Neuronal stem cell (in vitro differentiated cells): ENCODE measurements at regions not wholly inside any gene's neighbourhood (a gene's known extent, or its start where the extent isn't known, plus 50 kb on each side); places are given as distances from the start of the nearest gene placed in this dataset.
A peak's percentile ranks its signal among the peaks of the same experiment; 100 is the strongest.

Experiments used
- DNase-seq: peaks from one replicate; pipeline ENCODE4 v3.0.0-alpha.2; 2013; ENCODE audit warnings: low spot score
- H2AFZ ChIP-seq: one replicate; pipeline ENCODE4 v1.6.1; 2013; ENCODE audit warnings: mild to moderate bottlenecking, low read length, inconsistent platforms
- H2AK5ac ChIP-seq: 2 replicates; pipeline ENCODE4 v1.6.1; 2013; ENCODE audit warnings: low read depth, mild to moderate bottlenecking, inconsistent platforms, low read length, moderate library complexity, mixed read lengths
- H2BK120ac ChIP-seq: 2 replicates; pipeline ENCODE4 v1.6.1; 2013; ENCODE audit warnings: low read depth, mild to moderate bottlenecking, inconsistent platforms, low read length, moderate library complexity, mixed read lengths
- H2BK12ac ChIP-seq: one replicate; pipeline ENCODE4 v1.6.1; 2013; ENCODE audit warnings: low read length, inconsistent platforms
- H2BK15ac ChIP-seq: 2 replicates; pipeline ENCODE4 v1.6.1; 2013; ENCODE audit warnings: mild to moderate bottlenecking, low read length, inconsistent platforms, mixed read lengths
- H2BK5ac ChIP-seq: one replicate; pipeline ENCODE4 v1.6.1; 2013; ENCODE audit warnings: inconsistent platforms, mild to moderate bottlenecking, low read length, moderate library complexity
- H3K14ac ChIP-seq: one replicate; pipeline ENCODE4 v1.6.1; 2013; ENCODE audit warnings: low read length, inconsistent platforms
- H3K18ac ChIP-seq: 2 replicates; pipeline ENCODE4 v1.6.1; 2013; ENCODE audit warnings: low read length, inconsistent platforms
- H3K23ac ChIP-seq: 2 replicates; pipeline ENCODE4 v1.6.1; 2013; ENCODE audit warnings: low read depth, mild to moderate bottlenecking, mixed read lengths, low read length, inconsistent platforms; ENCODE audit not compliant: poor library complexity
- H3K27ac ChIP-seq: replicated peaks from 3 replicates; pipeline ENCODE4 v1.5.1; 2013; ENCODE audit warnings: low read length, inconsistent platforms
- H3K27me3 ChIP-seq, 3 experiments: 2 replicates each; pipeline ENCODE4 v1.6.1; 2013; ENCODE audit warnings: low read length in 3 of 3, mild to moderate bottlenecking in 2 of 3, inconsistent platforms in 1 of 3, low read depth in 1 of 3, mixed read lengths in 1 of 3, moderate library complexity in 1 of 3; ENCODE audit not compliant: control insufficient read depth in 3 of 3, insufficient read depth in 3 of 3
- H3K36me3 ChIP-seq, 2 donors: replicated peaks in 1 of 2; 2 replicates each; pipeline ENCODE4 v1.6.1; 2013; ENCODE audit warnings: low read length in 2 of 2; ENCODE audit not compliant: control insufficient read depth in 2 of 2, insufficient read depth in 2 of 2
- H3K4ac ChIP-seq: 2 replicates; pipeline ENCODE4 v1.6.1; 2013; ENCODE audit warnings: inconsistent platforms, mild to moderate bottlenecking, low read length, moderate library complexity
- H3K4me1 ChIP-seq, 2 donors: 1 replicate in 1 of 2; 2 replicates in 1 of 2; pipeline ENCODE4 v1.6.1; 2013; ENCODE audit warnings: low read length in 2 of 2, low read depth in 1 of 2; ENCODE audit not compliant: control insufficient read depth in 2 of 2, insufficient read depth in 1 of 2
- H3K4me2 ChIP-seq: one replicate; pipeline ENCODE4 v1.6.1; 2013; ENCODE audit warnings: mild to moderate bottlenecking, low read length, inconsistent platforms; ENCODE audit not compliant: insufficient read depth, poor library complexity, severe bottlenecking
- H3K4me3 ChIP-seq, 2 donors: 2 replicates each; pipeline ENCODE4 v1.5.1; 2013; ENCODE audit warnings: low read length in 2 of 2, mild to moderate bottlenecking in 2 of 2, inconsistent platforms in 1 of 2, moderate library complexity in 1 of 2
- H3K79me1 ChIP-seq: one replicate; pipeline ENCODE4 v1.6.1; 2013; ENCODE audit warnings: low read depth, mild to moderate bottlenecking, inconsistent platforms, low read length, moderate library complexity
- H3K9ac ChIP-seq: one replicate; pipeline ENCODE4 v1.6.1; 2013; ENCODE audit warnings: mild to moderate bottlenecking, low read depth, low read length, inconsistent platforms; ENCODE audit not compliant: poor library complexity
- H3K9me3 ChIP-seq, 2 donors: replicated peaks in 1 of 2; 2 replicates each; pipeline versions ENCODE3 to v1.6.1; 2013; ENCODE audit warnings: low read length in 2 of 2, mild to moderate bottlenecking in 2 of 2, inconsistent platforms in 1 of 2, low read depth in 1 of 2, mixed read lengths in 1 of 2, moderate library complexity in 1 of 2; ENCODE audit not compliant: control insufficient read depth in 2 of 2, insufficient read depth in 1 of 2
- H4K8ac ChIP-seq: one replicate; pipeline ENCODE4 v1.6.1; 2013; ENCODE audit warnings: low read depth, mild to moderate bottlenecking, inconsistent platforms, low read length, moderate library complexity
- H4K91ac ChIP-seq: one replicate; pipeline ENCODE4 v1.6.1; 2013; ENCODE audit warnings: low read length, low read depth, mild to moderate bottlenecking, inconsistent platforms; ENCODE audit not compliant: poor library complexity
- WGBS, 2 donors: extraction: QIAGEN DNeasy Blood & Tissue Kit; methylation state at CpG; one replicate each; pipeline ENCODE4 v1.1.7; 2013; ENCODE audit warnings: missing lambda C conversion rate in 2 of 2, mixed read lengths in 1 of 2; ENCODE audit not compliant: insufficient read length in 2 of 2, insufficient replicate concordance in 1 of 2; ENCODE audit errors: extremely low coverage in 2 of 2; 5-methylcytosine and 5-hydroxymethylcytosine counted together

- Histone ChIP-seq H3K4me3 (no peak overlapping the region), H3K79me1 (no peaks in the 10 kb centered on the region), H2BK5ac (no peak overlapping the region), H3K9me3 (no peaks in the 10 kb centered on the region), H3K4me1 (peaks cover 0 to 3% of the 10 kb centered on the region in 2 donors), H2BK15ac (no peak overlapping the region), H2BK120ac (no peak overlapping the region), H2BK12ac (no peak overlapping the region), H3K4ac (no peak overlapping the region), H3K4me2 (no peak overlapping the region), H4K91ac (no peak overlapping the region), H3K9ac (no peak overlapping the region), H3K36me3 (no peaks in the 10 kb centered on the region), H3K27me3 (no peaks in the 10 kb centered on the region), H3K23ac (no peak overlapping the region), H2AK5ac (no peak overlapping the region), H4K8ac (no peak overlapping the region), H2AFZ (no peak overlapping the region), H3K14ac (no peak overlapping the region), H3K18ac (no peak overlapping the region), H3K27ac (no peak overlapping the region)
- WGBS, 2 donors, result no CpG with 5 or more reads among the region's 3 CpGs
- no peak for DNase-seq
Measured at GRCh38 chr5:165244407-165244806, 1739.0 kb downstream of the MAT2B start.

- Histone ChIP-seq H3K14ac (no peak overlapping the region), H3K27ac (no peak overlapping the region), H3K4ac (no peak overlapping the region), H4K91ac (no peak overlapping the region), H2AK5ac (no peak overlapping the region), H3K79me1 (no peaks in the 10 kb centered on the region), H2BK12ac (no peak overlapping the region), H2AFZ (peak overlapping the region; percentile 68), H3K4me2 (no peak overlapping the region), H3K9ac (no peak overlapping the region), H2BK5ac (no peak overlapping the region), H3K23ac (no peak overlapping the region), H3K18ac (no peak overlapping the region), H4K8ac (no peak overlapping the region), H3K4me3 (no peak overlapping the region), H3K4me1 (peaks cover 0 to 6% of the 10 kb centered on the region in 2 donors), H3K36me3 (no peaks in the 10 kb centered on the region), H2BK15ac (no peak overlapping the region), H3K9me3 (no peaks in the 10 kb centered on the region), H2BK120ac (no peak overlapping the region), H3K27me3 (no peaks in the 10 kb centered on the region)
- no peak for DNase-seq
- no CpG with 5 or more reads among the region's 6 CpGs for WGBS, 2 donors
Measured at GRCh38 chr5:165258197-165258771, 1752.9 kb downstream of the MAT2B start.

DNA sequence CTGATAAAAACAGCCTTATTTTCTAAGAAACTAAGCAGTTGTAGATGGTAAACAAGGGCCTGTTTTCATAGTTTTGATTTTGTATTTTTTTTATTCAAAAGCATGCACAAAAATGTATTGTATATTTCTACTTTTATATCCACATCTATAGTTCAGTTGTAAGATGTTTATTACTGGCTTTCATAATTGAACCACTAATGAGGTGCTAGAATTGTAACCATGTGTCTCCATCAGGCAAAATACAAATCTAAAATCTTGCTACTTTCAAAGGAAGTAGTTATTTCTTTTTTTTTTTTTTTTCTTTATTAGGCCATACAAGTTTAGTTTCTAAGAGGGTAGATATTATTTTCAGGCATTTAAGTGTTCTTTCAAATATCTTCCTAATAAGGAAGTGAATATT is 1755.0 kb downstream of the MAT2B start:
- no peak overlapping the region for H4K91ac ChIP-seq
- H3K79me1 ChIP-seq, result no peaks in the 10 kb centered on the region
- no peak overlapping the region for H2BK5ac ChIP-seq
- no peak overlapping the region for H2BK120ac ChIP-seq
- no peak overlapping the region for H3K23ac ChIP-seq
- H3K27ac ChIP-seq, result no peak overlapping the region
- no peaks in the 10 kb centered on the region for H3K36me3 ChIP-seq
- H3K14ac ChIP-seq, result no peak overlapping the region
- peaks cover 0 to 2% (median 0%) of the 10 kb centered on the region in 3 experiments for H3K27me3 ChIP-seq
- peaks cover 0 to 8% of the 10 kb centered on the region in 2 donors for H3K4me1 ChIP-seq
- no peak overlapping the region for H2BK12ac ChIP-seq
- H3K4me3 ChIP-seq, result no peak overlapping the region
- H3K4me2 ChIP-seq, result no peak overlapping the region
- no peak overlapping the region for H3K4ac ChIP-seq
- no peak overlapping the region for H3K9ac ChIP-seq
- H2BK15ac ChIP-seq, result no peak overlapping the region
- H2AK5ac ChIP-seq, result no peak overlapping the region
- H2AFZ ChIP-seq, result no peak overlapping the region
- no peak for DNase-seq
- H4K8ac ChIP-seq, result no peak overlapping the region
- H3K9me3 ChIP-seq, result peaks cover 0 to 2% of the 10 kb centered on the region in 2 donors
- H3K18ac ChIP-seq, result no peak overlapping the region

DNA sequence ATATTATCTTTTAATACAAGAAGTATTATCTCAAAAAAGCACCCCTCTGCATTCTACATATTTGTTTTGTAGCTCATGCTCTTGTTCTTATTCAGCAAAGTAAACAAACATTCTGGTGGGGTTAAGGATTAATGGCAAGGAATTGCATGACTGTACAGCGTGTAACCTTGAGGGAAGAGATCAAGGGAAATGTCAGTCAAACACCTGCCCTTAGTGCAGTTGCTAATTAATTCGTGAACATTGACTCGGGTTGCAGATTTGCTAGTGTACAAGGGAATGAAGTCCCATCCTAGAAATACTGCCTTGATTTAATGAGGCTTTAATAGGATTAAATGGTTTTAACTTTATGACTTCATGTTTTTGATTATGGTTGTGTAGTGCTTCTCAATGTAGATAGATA is 1758.1 kb downstream of the MAT2B start:
- Histone ChIP-seq H3K9ac (no peak overlapping the region), H3K27ac (no peak overlapping the region), H3K9me3 (peaks cover 0 to 2% of the 10 kb centered on the region in 2 donors), H3K4me3 (no peak overlapping the region), H4K91ac (no peak overlapping the region), H2AFZ (no peak overlapping the region), H3K36me3 (no peaks in the 10 kb centered on the region), H3K14ac (no peak overlapping the region), H3K4me2 (no peak overlapping the region), H3K23ac (no peak overlapping the region), H2BK5ac (no peak overlapping the region), H4K8ac (no peak overlapping the region), H3K4me1 (peaks cover 0 to 7% of the 10 kb centered on the region in 2 donors), H3K79me1 (no peaks in the 10 kb centered on the region), H3K27me3 (peaks cover 0 to 2% (median 0%) of the 10 kb centered on the region in 3 experiments), H2BK120ac (no peak overlapping the region), H3K4ac (no peak overlapping the region), H2AK5ac (no peak overlapping the region), H3K18ac (no peak overlapping the region), H2BK12ac (no peak overlapping the region), H2BK15ac (no peak overlapping the region)
- DNase-seq, result no peak
- no CpG with 5 or more reads among the region's 3 CpGs for WGBS, 2 donors
